ENCODE measurements at regions not wholly inside any gene's neighbourhood (a gene's known extent, or its start where the extent isn't known, plus 50 kb on each side); places are given as distances from the start of the nearest gene placed in this dataset.

GRCh38 chr5:125152044-125152443, 405.6 kb upstream of the ZNF608 start:
- in situ Hi-C loops (cut with HindIII; ENCODE audit: low sequenced_read_pairs) = no loop called here

- in situ Hi-C loops (cut with HindIII; ENCODE audit: low sequenced_read_pairs) = no loop called here
These were observed 406.2 kb upstream of the ZNF608 start for GRCh38 chr5:125152461-125153189.

GRCh38 chr5:125153231-125153630, 406.8 kb upstream of the ZNF608 start:
- in situ Hi-C loops (cut with HindIII; ENCODE audit: low sequenced_read_pairs) = no loop called here

- in situ Hi-C loops (cut with HindIII; ENCODE audit: low sequenced_read_pairs) = no loop called here
These were observed 408.1 kb upstream of the ZNF608 start for GRCh38 chr5:125154301-125155110.

GRCh38 chr5:125160787-125161502, 414.5 kb upstream of the ZNF608 start:
- in situ Hi-C loops (cut with HindIII; ENCODE audit: low sequenced_read_pairs) = no loop called here

- in situ Hi-C loops (cut with HindIII; ENCODE audit: low sequenced_read_pairs) = no loop called here
These were observed 416.3 kb upstream of the ZNF608 start for GRCh38 chr5:125162714-125163113.

- in situ Hi-C loops (cut with HindIII; ENCODE audit: low sequenced_read_pairs) = no loop called here
These were observed 423.0 kb upstream of the ZNF608 start for GRCh38 chr5:125169396-125169795.

GRCh38 chr5:125171641-125172040, 425.2 kb upstream of the ZNF608 start:
- in situ Hi-C loops (cut with HindIII; ENCODE audit: low sequenced_read_pairs) = no loop called here

- in situ Hi-C loops (cut with HindIII; ENCODE audit: low sequenced_read_pairs) = loop anchor here (25.0 kb wide), 1 partner anchor 88 kb away; no protein-coding TSS in a partner anchor
These were observed 429.0 kb upstream of the ZNF608 start for GRCh38 chr5:125175348-125176004.

- in situ Hi-C loops (cut with HindIII; ENCODE audit: low sequenced_read_pairs) = loop anchor here (25.0 kb wide), 1 partner anchor 89 kb away; no protein-coding TSS in a partner anchor
These were observed 429.6 kb upstream of the ZNF608 start for GRCh38 chr5:125176005-125176390.

GRCh38 chr5:125177340-125177739, 430.9 kb upstream of the ZNF608 start:
- in situ Hi-C loops (cut with HindIII; ENCODE audit: low sequenced_read_pairs) = loop anchor here (25.0 kb wide), 1 partner anchor 90 kb away; no protein-coding TSS in a partner anchor

- in situ Hi-C loops (cut with HindIII; ENCODE audit: low sequenced_read_pairs) = loop anchor here (25.0 kb wide), 1 partner anchor 92 kb away; no protein-coding TSS in a partner anchor
These were observed 433.2 kb upstream of the ZNF608 start for GRCh38 chr5:125179612-125180011.

GRCh38 chr5:125180231-125180829, 433.9 kb upstream of the ZNF608 start:
- in situ Hi-C loops (cut with HindIII; ENCODE audit: low sequenced_read_pairs) = loop anchor here (25.0 kb wide), 1 partner anchor 93 kb away; no protein-coding TSS in a partner anchor

GRCh38 chr5:125181159-125181558, 434.7 kb upstream of the ZNF608 start:
- in situ Hi-C loops (cut with HindIII; ENCODE audit: low sequenced_read_pairs) = loop anchor here (25.0 kb wide), 1 partner anchor 94 kb away; no protein-coding TSS in a partner anchor

- in situ Hi-C loops (cut with HindIII; ENCODE audit: low sequenced_read_pairs) = loop anchor here (25.0 kb wide), 1 partner anchor 95 kb away; no protein-coding TSS in a partner anchor
These were observed 435.5 kb upstream of the ZNF608 start for GRCh38 chr5:125181955-125182354.

- in situ Hi-C loops (cut with HindIII; ENCODE audit: low sequenced_read_pairs) = loop anchor here (25.0 kb wide), 1 partner anchor 98 kb away; no protein-coding TSS in a partner anchor
These were observed 439.3 kb upstream of the ZNF608 start for GRCh38 chr5:125185740-125186139.

GRCh38 chr5:125186911-125187375, 440.5 kb upstream of the ZNF608 start:
- in situ Hi-C loops (cut with HindIII; ENCODE audit: low sequenced_read_pairs) = loop anchor here (25.0 kb wide), 1 partner anchor 100 kb away; no protein-coding TSS in a partner anchor

GRCh38 chr5:125189531-125189941, 443.1 kb upstream of the ZNF608 start:
- in situ Hi-C loops (cut with HindIII; ENCODE audit: low sequenced_read_pairs) = loop anchor here (25.0 kb wide), 1 partner anchor 102 kb away; no protein-coding TSS in a partner anchor

- in situ Hi-C loops (cut with HindIII; ENCODE audit: low sequenced_read_pairs) = loop anchor here (25.0 kb wide), 1 partner anchor 103 kb away; no protein-coding TSS in a partner anchor
These were observed 444.0 kb upstream of the ZNF608 start for GRCh38 chr5:125190232-125191087.

Measured in DLD1 (cell line).